ENCODE measurements at regions not wholly inside any gene's neighbourhood (a gene's known extent, or its start where the extent isn't known, plus 50 kb on each side); places are given as distances from the start of the nearest gene placed in this dataset.

- TF ChIP-seq CTCF (IDR thresholded peaks at IDR 0.05) (no peak), POLR2A (IDR thresholded peaks at IDR 0.05) (no peak)
Observed at GRCh38 chr16:48824271-48824670, 214.3 kb upstream of the N4BP1 start.

Data from uterus (tissue), 2 donors.